ENCODE measurements at regions not wholly inside any gene's neighbourhood (a gene's known extent, or its start where the extent isn't known, plus 50 kb on each side); places are given as distances from the start of the nearest gene placed in this dataset.

GRCh38 chr6:169937389-169938261 lies 186.2 kb downstream of the ERMARD start:
- no peak for DNase-seq

GRCh38 chr6:169936355-169936975 lies 185.0 kb downstream of the ERMARD start:
- no peak for DNase-seq

GRCh38 chr6:169935861-169936260 lies 184.4 kb downstream of the ERMARD start:
- DNase-seq: no peak

- DNase-seq: no peak
Observed at GRCh38 chr6:169935348-169935718, 183.9 kb downstream of the ERMARD start.

GRCh38 chr6:169934699-169935347 lies 183.4 kb downstream of the ERMARD start:
- DNase-seq: no peak

- DNase-seq: no peak
Observed at GRCh38 chr6:169933839-169934698, 182.6 kb downstream of the ERMARD start.

GRCh38 chr6:169933251-169933821 lies 181.9 kb downstream of the ERMARD start:
- DNase-seq: no peak

GRCh38 chr6:169932491-169932890 lies 181.1 kb downstream of the ERMARD start:
- DNase-seq: no peak

- DNase-seq: no peak
Observed at GRCh38 chr6:169931261-169931660, 179.8 kb downstream of the ERMARD start.

- DNase-seq: no peak
Observed at GRCh38 chr6:169930799-169931198, 179.4 kb downstream of the ERMARD start.

- DNase-seq: no peak
Observed at GRCh38 chr6:169927711-169928110, 176.3 kb downstream of the ERMARD start.

GRCh38 chr6:169926617-169927417 lies 175.4 kb downstream of the ERMARD start:
- no peak for DNase-seq

GRCh38 chr6:169923468-169924464 lies 172.3 kb downstream of the ERMARD start:
- no peak for DNase-seq

- DNase-seq: no peak
Observed at GRCh38 chr6:169921853-169922824, 170.7 kb downstream of the ERMARD start.

GRCh38 chr6:169921217-169921616 lies 169.8 kb downstream of the ERMARD start:
- no peak for DNase-seq

- no peak for DNase-seq
Observed at GRCh38 chr6:169920359-169921020, 169.1 kb downstream of the ERMARD start.

- no peak for DNase-seq
Observed at GRCh38 chr6:169918954-169919549, 167.6 kb downstream of the ERMARD start.

Data from activated CD4-positive, alpha-beta T cell treated with anti-CD3 and anti-CD28 coated beads for 1 hour (primary cell).